HG03558 (cell line): ENCODE measurements at regions not wholly inside any gene's neighbourhood (a gene's known extent, or its start where the extent isn't known, plus 50 kb on each side); places are given as distances from the start of the nearest gene placed in this dataset.
A peak's percentile ranks its signal among the peaks of the same experiment; 100 is the strongest.
"Not testable (repeated sequence)": the region's sequence is repeated elsewhere in the genome, so short reads cannot be mapped to it uniquely, and the experiment has no call there.

Source experiments
- ATAC-seq: cut with Tn5 transposase; IDR thresholded peaks from one replicate; pipeline ENCODE4 v1.9.1; 2021; ENCODE audit warnings: moderate number of reproducible peaks; ENCODE audit not compliant: unreplicated experiment; ENCODE audit errors: extremely low read depth

GRCh38 chr5:158235159-158235547, 376.2 kb upstream of the CLINT1 start:
- no peak for ATAC-seq

- no peak for ATAC-seq
Measured at GRCh38 chr5:158234323-158235158, 375.6 kb upstream of the CLINT1 start.

GRCh38 chr5:158233735-158234322, 374.9 kb upstream of the CLINT1 start:
- no peak for ATAC-seq

- not testable (repeated sequence) for ATAC-seq
Measured at GRCh38 chr5:158227314-158227713, 368.4 kb upstream of the CLINT1 start.

GRCh38 chr5:158226496-158226895, 367.6 kb upstream of the CLINT1 start:
- no peak for ATAC-seq

GRCh38 chr5:158224253-158224652, 365.3 kb upstream of the CLINT1 start:
- ATAC-seq: no peak

- no peak for ATAC-seq
Measured at GRCh38 chr5:158223054-158223600, 364.2 kb upstream of the CLINT1 start.

- ATAC-seq: no peak
Measured at GRCh38 chr5:158212917-158213316, 354.0 kb upstream of the CLINT1 start.

- ATAC-seq: no peak
Measured at GRCh38 chr5:158212237-158212636, 353.3 kb upstream of the CLINT1 start.

- ATAC-seq: no peak
Measured at GRCh38 chr5:158209219-158209908, 350.4 kb upstream of the CLINT1 start.

GRCh38 chr5:158207733-158208132, 348.8 kb upstream of the CLINT1 start:
- no peak for ATAC-seq

GRCh38 chr5:158205992-158206391, 347.0 kb upstream of the CLINT1 start:
- no peak for ATAC-seq

GRCh38 chr5:158203261-158203660, 344.3 kb upstream of the CLINT1 start:
- ATAC-seq: no peak

GRCh38 chr5:158202801-158203200, 343.9 kb upstream of the CLINT1 start:
- no peak for ATAC-seq

- no peak for ATAC-seq
Measured at GRCh38 chr5:158200619-158201018, 341.7 kb upstream of the CLINT1 start.

- peak; percentile 74 for ATAC-seq
Measured at GRCh38 chr5:158198636-158199035, 339.7 kb upstream of the CLINT1 start.

- ATAC-seq: no peak
Measured at GRCh38 chr5:158195416-158196210, 336.7 kb upstream of the CLINT1 start.

- no peak for ATAC-seq
Measured at GRCh38 chr5:158194561-158194976, 335.6 kb upstream of the CLINT1 start.

GRCh38 chr5:158193395-158193794, 334.4 kb upstream of the CLINT1 start:
- not testable (repeated sequence) for ATAC-seq

GRCh38 chr5:158180407-158180806, 321.5 kb upstream of the CLINT1 start:
- no peak for ATAC-seq
